ENCODE measurements at regions not wholly inside any gene's neighbourhood (a gene's known extent, or its start where the extent isn't known, plus 50 kb on each side); places are given as distances from the start of the nearest gene placed in this dataset.
"Not testable (repeated sequence)": the region's sequence is repeated elsewhere in the genome, so short reads cannot be mapped to it uniquely, and the experiment has no call there.

DNA sequence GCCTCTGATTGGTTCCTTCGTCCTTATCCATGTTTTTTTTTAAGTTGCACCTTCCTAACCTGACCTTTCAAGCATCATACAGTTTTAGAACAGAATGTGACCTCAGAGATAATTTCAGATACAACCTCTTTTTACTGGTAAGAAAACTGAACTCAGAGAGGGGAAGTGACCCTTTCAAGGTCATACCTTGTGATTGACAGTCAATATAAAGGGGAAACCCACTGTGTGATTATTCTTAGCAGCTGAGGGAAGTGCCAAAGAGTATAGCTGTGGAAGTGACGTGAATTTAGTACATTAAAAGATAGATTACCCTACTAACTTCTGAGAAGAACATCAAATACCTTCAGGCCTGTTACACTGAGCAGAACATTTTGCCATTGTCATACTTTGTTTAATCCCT is 319.4 kb downstream of the NEK10 start:
- H3K4me1 Mint-ChIP-seq (ENCODE audit: low read depth, unreplicated experiment): peaks cover 10% of the 10 kb centered on the region
- H3K9me3 Mint-ChIP-seq (ENCODE audit: unreplicated experiment): peaks cover 21% of the 10 kb centered on the region
- POLR2A ChIA-PET: no interaction called here
- H3K27ac Mint-ChIP-seq (ENCODE audit: unreplicated experiment): no peak overlapping the region
- TF ChIP-seq, protein P1, sequence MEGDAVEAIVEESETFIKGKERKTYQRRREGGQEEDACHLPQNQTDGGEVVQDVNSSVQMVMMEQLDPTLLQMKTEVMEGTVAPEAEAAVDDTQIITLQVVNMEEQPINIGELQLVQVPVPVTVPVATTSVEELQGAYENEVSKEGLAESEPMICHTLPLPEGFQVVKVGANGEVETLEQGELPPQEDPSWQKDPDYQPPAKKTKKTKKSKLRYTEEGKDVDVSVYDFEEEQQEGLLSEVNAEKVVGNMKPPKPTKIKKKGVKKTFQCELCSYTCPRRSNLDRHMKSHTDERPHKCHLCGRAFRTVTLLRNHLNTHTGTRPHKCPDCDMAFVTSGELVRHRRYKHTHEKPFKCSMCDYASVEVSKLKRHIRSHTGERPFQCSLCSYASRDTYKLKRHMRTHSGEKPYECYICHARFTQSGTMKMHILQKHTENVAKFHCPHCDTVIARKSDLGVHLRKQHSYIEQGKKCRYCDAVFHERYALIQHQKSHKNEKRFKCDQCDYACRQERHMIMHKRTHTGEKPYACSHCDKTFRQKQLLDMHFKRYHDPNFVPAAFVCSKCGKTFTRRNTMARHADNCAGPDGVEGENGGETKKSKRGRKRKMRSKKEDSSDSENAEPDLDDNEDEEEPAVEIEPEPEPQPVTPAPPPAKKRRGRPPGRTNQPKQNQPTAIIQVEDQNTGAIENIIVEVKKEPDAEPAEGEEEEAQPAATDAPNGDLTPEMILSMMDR (IDR thresholded peaks at IDR 0.05; ENCODE audit: insufficient read depth in 1 of 2, low read depth in 1 of 2, low read length in 1 of 2, severe bottlenecking in 1 of 2, unreplicated experiment in 1 of 2): no peak
- CTCF ChIA-PET: no interaction called here
- no TSS peak for BruUV-seq (replicated peaks)
- no peak for DNase-seq
- no peak overlapping the region for H3K4me3 Mint-ChIP-seq (ENCODE audit: unreplicated experiment)
- Histone ChIP-seq H3K27me3 (replicated peaks; ENCODE audit: control insufficient read depth, insufficient read depth, low read length) (no peaks in the 10 kb centered on the region), H3K36me3 (ENCODE audit: control insufficient read depth, insufficient read depth, low read length) (no peaks in the 10 kb centered on the region), H3K4me1 (peaks cover 8% of the 10 kb centered on the region; the same call in 1 of the 2 replicates), H3K4me3 (ENCODE audit: low read depth, low read length) (no peak overlapping the region), H3K9me3 (no peaks in the 10 kb centered on the region)
- intact Hi-C loops (cut with micrococcal nuclease; ENCODE audit: unreplicated experiment): no loop called here
- no peaks in the 10 kb centered on the region for H3K36me3 Mint-ChIP-seq (ENCODE audit: insufficient read depth, unreplicated experiment)
- no peaks in the 10 kb centered on the region for H3K27me3 Mint-ChIP-seq (ENCODE audit: insufficient read depth, unreplicated experiment)

DNA sequence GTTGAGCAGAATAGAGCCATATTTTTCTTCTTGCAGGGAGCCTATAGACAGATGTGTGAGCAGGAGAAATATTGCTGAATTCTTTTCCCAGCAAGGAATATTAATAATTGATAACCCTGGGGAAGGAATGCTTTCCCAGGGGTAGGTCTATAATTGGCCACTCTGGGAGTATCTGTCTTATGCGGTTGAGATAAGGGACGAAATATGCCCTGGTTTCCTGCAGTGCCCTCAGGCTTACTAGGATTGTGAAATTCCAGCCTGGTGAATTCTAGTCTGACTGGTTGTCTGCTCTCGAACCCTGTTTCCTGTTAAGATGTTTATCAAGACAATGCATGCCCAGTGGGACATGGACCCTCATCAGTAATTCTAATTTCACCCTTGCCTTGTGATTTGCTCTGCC is 317.7 kb downstream of the NEK10 start:
- H3K4me1 Mint-ChIP-seq (ENCODE audit: low read depth, unreplicated experiment); BruUV-seq (replicated peaks); H3K27ac Mint-ChIP-seq (ENCODE audit: unreplicated experiment); H3K27me3 ChIP-seq (replicated peaks; ENCODE audit: control insufficient read depth, insufficient read depth, low read length); H3K9me3 ChIP-seq; H3K27me3 Mint-ChIP-seq (ENCODE audit: insufficient read depth, unreplicated experiment); H3K36me3 ChIP-seq (ENCODE audit: control insufficient read depth, insufficient read depth, low read length); H3K4me3 Mint-ChIP-seq (ENCODE audit: unreplicated experiment); H3K4me3 ChIP-seq (ENCODE audit: low read depth, low read length); H3K4me1 ChIP-seq; H3K36me3 Mint-ChIP-seq (ENCODE audit: insufficient read depth, unreplicated experiment); DNase-seq; CTCF ChIA-PET; POLR2A ChIA-PET; intact Hi-C loops (cut with micrococcal nuclease; ENCODE audit: unreplicated experiment): not testable (repeated sequence)
- H3K9me3 Mint-ChIP-seq (ENCODE audit: unreplicated experiment): peaks cover 21% of the 10 kb centered on the region

DNA sequence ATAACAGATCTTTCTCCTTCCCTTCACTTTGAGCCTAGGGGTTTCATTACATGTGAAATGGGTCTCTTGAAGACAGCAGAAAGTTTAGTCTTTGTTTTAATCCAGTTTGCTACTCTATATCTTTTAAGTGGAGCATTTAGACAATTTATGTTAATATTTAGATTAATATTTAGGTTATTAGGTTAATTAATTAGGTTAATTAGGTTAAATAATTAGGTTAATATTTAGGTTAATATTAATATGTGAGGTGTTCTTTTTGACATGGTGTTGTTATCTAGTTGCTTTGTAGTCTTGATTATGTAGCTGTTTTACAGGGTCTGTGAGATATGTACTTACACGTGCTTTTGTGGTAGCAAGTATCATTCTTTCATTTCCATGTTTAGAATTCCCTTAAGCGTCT is 312.9 kb downstream of the NEK10 start:
- intact Hi-C loops (cut with micrococcal nuclease; ENCODE audit: unreplicated experiment): no loop called here
- no peak overlapping the region for H3K4me3 ChIP-seq (ENCODE audit: low read depth, low read length)
- Mint-ChIP-seq H3K27ac (ENCODE audit: unreplicated experiment) (no peak overlapping the region), H3K27me3 (ENCODE audit: insufficient read depth, unreplicated experiment) (no peaks in the 10 kb centered on the region), H3K36me3 (ENCODE audit: insufficient read depth, unreplicated experiment) (no peaks in the 10 kb centered on the region), H3K4me1 (ENCODE audit: low read depth, unreplicated experiment) (no peaks in the 10 kb centered on the region), H3K4me3 (ENCODE audit: unreplicated experiment) (no peak overlapping the region), H3K9me3 (ENCODE audit: unreplicated experiment) (peaks cover 30% of the 10 kb centered on the region)
- H3K27me3 ChIP-seq (replicated peaks; ENCODE audit: control insufficient read depth, insufficient read depth, low read length): no peaks in the 10 kb centered on the region
- TF ChIP-seq, protein P1 (IDR thresholded peaks at IDR 0.05; ENCODE audit: insufficient read depth in 1 of 2, low read depth in 1 of 2, low read length in 1 of 2, severe bottlenecking in 1 of 2, unreplicated experiment in 1 of 2): no peak
- no peaks in the 10 kb centered on the region for H3K9me3 ChIP-seq
- no peak for DNase-seq
- ChIA-PET POLR2A (no interaction called here), CTCF (no interaction called here)
- no peaks in the 10 kb centered on the region for H3K4me1 ChIP-seq
- H3K36me3 ChIP-seq (ENCODE audit: control insufficient read depth, insufficient read depth, low read length): no peaks in the 10 kb centered on the region
- no TSS peak for BruUV-seq (replicated peaks)

DNA sequence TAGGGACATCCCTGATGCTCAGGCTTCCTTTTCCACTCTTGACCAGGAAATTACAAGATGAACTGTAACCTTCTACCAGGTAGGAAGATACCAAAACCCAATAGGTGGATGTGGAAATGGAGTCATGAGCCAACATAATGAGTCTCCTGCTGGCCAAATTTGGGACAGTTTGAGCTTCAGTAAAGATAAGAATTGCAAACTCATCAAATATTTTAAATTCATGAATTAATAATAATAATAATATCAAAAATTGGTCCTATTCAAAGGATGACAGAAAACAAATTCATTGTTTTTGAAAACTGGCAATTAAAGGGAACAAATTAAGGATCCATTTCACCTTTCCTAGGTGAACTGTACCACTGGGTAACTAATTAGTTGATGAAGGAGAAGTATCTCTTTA is 309.7 kb downstream of the NEK10 start:
- POLR2A ChIA-PET: no interaction called here

More for the DNA sequence above, 309.7 kb downstream of the NEK10 start:
- Mint-ChIP-seq H3K4me3 (ENCODE audit: unreplicated experiment) (no peak overlapping the region), H3K4me1 (ENCODE audit: low read depth, unreplicated experiment) (no peaks in the 10 kb centered on the region), H3K27ac (ENCODE audit: unreplicated experiment) (no peak overlapping the region), H3K27me3 (ENCODE audit: insufficient read depth, unreplicated experiment) (no peaks in the 10 kb centered on the region), H3K9me3 (ENCODE audit: unreplicated experiment) (peaks cover 9% of the 10 kb centered on the region), H3K36me3 (ENCODE audit: insufficient read depth, unreplicated experiment) (no peaks in the 10 kb centered on the region)
- intact Hi-C loops (cut with micrococcal nuclease; ENCODE audit: unreplicated experiment): no loop called here
- Histone ChIP-seq H3K36me3 (ENCODE audit: control insufficient read depth, insufficient read depth, low read length) (no peaks in the 10 kb centered on the region), H3K4me3 (ENCODE audit: low read depth, low read length) (no peak overlapping the region), H3K27me3 (replicated peaks; ENCODE audit: control insufficient read depth, insufficient read depth, low read length) (no peaks in the 10 kb centered on the region), H3K9me3 (no peaks in the 10 kb centered on the region), H3K4me1 (no peaks in the 10 kb centered on the region)
- CTCF ChIA-PET: no interaction called here
- TF ChIP-seq, protein P1 (IDR thresholded peaks at IDR 0.05; ENCODE audit: insufficient read depth in 1 of 2, low read depth in 1 of 2, low read length in 1 of 2, severe bottlenecking in 1 of 2, unreplicated experiment in 1 of 2): no peak
- no TSS peak for BruUV-seq (replicated peaks)
- DNase-seq: no peak
